Heart right ventricle (tissue), 16 donors: ENCODE measurements at regions not wholly inside any gene's neighbourhood (a gene's known extent, or its start where the extent isn't known, plus 50 kb on each side); places are given as distances from the start of the nearest gene placed in this dataset.

ENCODE experiments used
- ATAC-seq, 8 donors: fragments of 200-7000 bp; cut with Tn5 transposase; one replicate each; pipeline ENCODE4 v1.9.1; 2020; ENCODE audit warnings: mild to moderate bottlenecking in 8 of 8, moderate library complexity in 8 of 8, moderate number of reproducible peaks in 1 of 8
- DNase-seq, 2 donors: peaks; one replicate each; pipeline ENCODE4 v3.0.0-alpha.2; 2020
- H3K27ac ChIP-seq, 10 donors: fragments of 200-600 bp; sonication (generic) in 2 of 10; one replicate each; pipeline versions ENCODE4 v1.5.0 to v1.8.0; 2020 to 2022; ENCODE audit warnings: mild to moderate bottlenecking in 3 of 10
- H3K27me3 ChIP-seq, 7 donors: fragments of 200-600 bp; one replicate each; pipeline ENCODE4 v1.8.0; 2021 to 2022; ENCODE audit warnings: mild to moderate bottlenecking in 2 of 7
- H3K36me3 ChIP-seq, 9 donors: fragments of 200-600 bp; sonication (generic) in 1 of 9; one replicate each; pipeline versions ENCODE4 v1.5.0 to v1.8.0; 2020 to 2022; ENCODE audit warnings: mild to moderate bottlenecking in 2 of 9
- H3K4me1 ChIP-seq, 9 donors: fragments of 200-600 bp; sonication (generic) in 1 of 9; one replicate each; pipeline versions ENCODE4 v1.5.0 to v1.8.0; 2020 to 2022; ENCODE audit warnings: mild to moderate bottlenecking in 4 of 9
- H3K4me3 ChIP-seq, 10 donors: fragments of 200-600 bp; sonication (generic) in 2 of 10; one replicate each; pipeline versions ENCODE4 v1.5.0 to v1.8.0; 2020 to 2022; ENCODE audit warnings: mild to moderate bottlenecking in 7 of 10, moderate library complexity in 2 of 10
- H3K9me3 ChIP-seq, 11 donors: fragments of 200-600 bp in 10 of 11; sonication (generic) in 2 of 11; one replicate each; pipeline versions ENCODE4 v1.5.0 to v1.8.0; 2013 to 2022; ENCODE audit warnings: mild to moderate bottlenecking in 2 of 11, control low read depth in 1 of 11, moderate library complexity in 1 of 11
- CTCF ChIP-seq, 9 donors: fragments of 200-600 bp; sonication (generic) in 2 of 9; IDR thresholded peaks; one replicate each; pipeline versions ENCODE4 v1.5.0 to v1.8.0; 2021 to 2022; ENCODE audit warnings: antibody characterized with exemption in 9 of 9, mild to moderate bottlenecking in 5 of 9, moderate library complexity in 1 of 9
- WGBS, 2 donors: extraction: QIAGEN DNeasy Blood & Tissue Kit; methylation state at CpG; one replicate each; pipeline ENCODE4 v1.1.7; 2013; ENCODE audit warnings: inconsistent platforms in 1 of 2; 5-methylcytosine and 5-hydroxymethylcytosine counted together
- intact Hi-C, 10 donors: fragments of 100-400 bp; cut with DNase I; formaldehyde crosslinking; loops; one replicate each; pipeline versions ENCODE4 v1.11.1 to v1.14.2; 2022
- donor health status: Arrhythmogenic right ventricular cardiomyopathy.
- donor health status: ischemic (EF 13 %, LVEDD 7.1; RV severe dilation, severe dysfunction).
- donor health status: healthy with polysubstance abuse.
- donor health status: DM: no; HTN: yes; CAD: no.
- donor health status: DM: no; HTN: no; CAD: no.
- donor health status: ischemic (EF 25% LVEDD 6.9; RV normal size, moderate dysfunction).
- donor health status: ischemic (EF 25% LVEDD 5.7; RV mildly dilated, moderate dysfunction).
- donor health status: healthy.
- donor health status: DM: yes; HTN: yes; CAD: no.
- donor health status: Ischemic cardiomyopathy.
- donor health status: ischemic (EF 35%, LVEDD 5.7; RV mildly dilated, moderate dysfunction).
- donor health status: nonischemic (EF 11% LVEDD 7.7; RV severe dilation, severe dysfunction).
- donor health status: DM: yes; HTN: yes; CAD: no.
- donor health status: PGD.
- donor health status: ischemic (EF 29% LVEDD 5.4; RV normal size, mild dysfunction).
- donor health status: nonischemic (EF 23%, LVEDD 6.1; RV moderate dilation, normal function).

GRCh38 chr16:73225983-73226382 lies 178.1 kb upstream of the ZFHX3 start:
- peak in 2 of 8 donors; percentile 33 to 42 for ATAC-seq
- DNase-seq, result no peak
- intact Hi-C loops, result no loop called here
- Histone ChIP-seq H3K9me3 (no peaks in the 10 kb centered on the region), H3K27ac (no peak overlapping the region), H3K27me3 (peaks cover 0 to under 1% (median 0%) of the 10 kb centered on the region in 7 donors), H3K4me1 (peaks cover 0 to 10% (median 0%) of the 10 kb centered on the region in 9 donors), H3K4me3 (no peak overlapping the region), H3K36me3 (no peaks in the 10 kb centered on the region)
- WGBS, 2 donors, result 69 to 78% methylated on average over 5 of the region's 5 CpGs
- no peak for TF ChIP-seq CTCF (IDR thresholded peaks at IDR 0.05)

DNA sequence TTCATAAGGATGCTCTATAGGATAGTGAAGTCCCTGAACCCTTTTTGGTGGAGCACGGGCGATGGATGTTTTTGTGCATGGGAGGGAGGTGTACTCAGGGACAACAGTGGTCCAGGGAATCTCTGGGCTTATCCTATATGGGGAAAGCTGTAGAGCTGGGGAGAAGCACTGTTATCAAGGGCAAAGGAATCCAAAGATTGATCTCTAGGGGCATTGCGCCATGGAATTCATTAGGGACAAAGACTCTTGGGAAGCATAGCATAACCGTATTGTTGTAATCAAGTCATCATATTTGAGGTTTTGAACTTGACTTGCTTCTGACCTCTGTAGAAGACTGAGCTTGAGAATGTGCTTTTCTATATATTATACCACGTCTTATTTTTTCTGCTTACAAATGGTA lies 172.9 kb upstream of the ZFHX3 start:
- Histone ChIP-seq H3K9me3 (peaks cover 0 to 6% (median 0%) of the 10 kb centered on the region in 11 donors), H3K36me3 (no peaks in the 10 kb centered on the region), H3K4me1 (peaks cover 0 to 5% (median 0%) of the 10 kb centered on the region in 9 donors), H3K4me3 (no peak overlapping the region), H3K27ac (no peak overlapping the region), H3K27me3 (no peaks in the 10 kb centered on the region)
- ATAC-seq (no peak), DNase-seq (no peak)
- TF ChIP-seq CTCF (IDR thresholded peaks at IDR 0.05), result no peak
- intact Hi-C loops, result no loop called here
- WGBS, 2 donors, result 89% methylated on average over 5 of the region's 5 CpGs

- TF ChIP-seq CTCF (IDR thresholded peaks at IDR 0.05), result no peak
- Histone ChIP-seq H3K4me1 (peaks cover 0 to 13% (median 0%) of the 10 kb centered on the region in 9 donors), H3K36me3 (no peaks in the 10 kb centered on the region), H3K9me3 (peaks cover 0 to 7% (median 0%) of the 10 kb centered on the region in 11 donors), H3K4me3 (no peak overlapping the region), H3K27ac (no peak overlapping the region), H3K27me3 (no peaks in the 10 kb centered on the region)
- intact Hi-C loops, result no loop called here
- ATAC-seq (no peak), DNase-seq (no peak)
- 95 to 97% methylated on average over 1 of the region's 1 CpG for WGBS, 2 donors
These were observed 171.2 kb upstream of the ZFHX3 start for GRCh38 chr16:73219176-73219575.

DNA sequence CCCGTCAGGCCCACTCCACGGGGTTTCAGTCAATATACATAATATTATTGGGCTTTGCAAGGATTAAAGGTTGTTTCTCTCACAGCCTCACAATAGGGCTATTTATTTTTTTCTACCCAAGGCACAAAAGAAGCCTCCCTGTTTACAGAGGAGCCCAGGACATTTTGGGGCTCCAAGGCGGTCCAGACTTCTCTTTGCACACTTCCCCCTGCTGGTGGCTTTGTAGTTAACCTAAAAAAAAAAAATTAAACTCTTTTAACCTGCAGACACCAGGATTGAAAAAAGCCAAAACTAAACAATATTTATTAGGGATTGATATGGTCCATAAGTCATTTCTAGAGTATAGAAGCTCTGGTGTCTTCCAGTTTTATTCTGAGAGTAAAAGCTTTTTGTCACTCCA lies 169.7 kb upstream of the ZFHX3 start:
- H3K4me3 ChIP-seq, result no peak overlapping the region
- DNase-seq (no peak), ATAC-seq (no peak)
- no peak overlapping the region for H3K27ac ChIP-seq
- H3K4me1 ChIP-seq, result peaks cover 0 to 13% (median 0%) of the 10 kb centered on the region in 9 donors
- peaks cover 0 to 7% (median 0%) of the 10 kb centered on the region in 11 donors for H3K9me3 ChIP-seq
- intact Hi-C loops, result no loop called here
- WGBS, 2 donors, result 82 to 89% methylated on average over 3 of the region's 3 CpGs
- peak in 2 of 9 donors; percentile 9 to 18 for TF ChIP-seq CTCF (IDR thresholded peaks at IDR 0.05)
- no peaks in the 10 kb centered on the region for H3K36me3 ChIP-seq
- H3K27me3 ChIP-seq, result no peaks in the 10 kb centered on the region
